T-helper 2 cell treated with Interferon-gamma antibody and Interleukin-4, amounts not matched to agents 100 ng/mL and 5 ng/mL, for 36 hours (primary cell): ENCODE measurements at regions not wholly inside any gene's neighbourhood (a gene's known extent, or its start where the extent isn't known, plus 50 kb on each side); places are given as distances from the start of the nearest gene placed in this dataset.
"Not testable (repeated sequence)": the region's sequence is repeated elsewhere in the genome, so short reads cannot be mapped to it uniquely, and the experiment has no call there.

Experiments used
- intact Hi-C: fragments of 100-400 bp; cut with micrococcal nuclease; formaldehyde crosslinking; loops from one replicate; pipeline ENCODE4 v1.15.1; 2023

GRCh38 chr14:41073544-41073943 lies 533.1 kb upstream of the LRFN5 start:
- intact Hi-C loops, result no loop called here

GRCh38 chr14:41072776-41073175 lies 533.9 kb upstream of the LRFN5 start:
- intact Hi-C loops, result no loop called here

GRCh38 chr14:41071351-41071750 lies 535.3 kb upstream of the LRFN5 start:
- intact Hi-C loops, result no loop called here

- intact Hi-C loops, result no loop called here
Observed at GRCh38 chr14:41062826-41063225, 543.9 kb upstream of the LRFN5 start.

GRCh38 chr14:41055589-41055988 lies 551.1 kb upstream of the LRFN5 start:
- intact Hi-C loops, result no loop called here

- intact Hi-C loops, result no loop called here
Observed at GRCh38 chr14:41051801-41052200, 554.9 kb upstream of the LRFN5 start.

- intact Hi-C loops, result no loop called here
Observed at GRCh38 chr14:41047763-41048162, 558.9 kb upstream of the LRFN5 start.

GRCh38 chr14:41037388-41037787 lies 569.3 kb upstream of the LRFN5 start:
- intact Hi-C loops, result no loop called here

- intact Hi-C loops, result no loop called here
Observed at GRCh38 chr14:41034969-41035368, 571.7 kb upstream of the LRFN5 start.

- intact Hi-C loops, result no loop called here
Observed at GRCh38 chr14:41022932-41023331, 583.7 kb upstream of the LRFN5 start.

GRCh38 chr14:41016213-41016612 lies 590.5 kb upstream of the LRFN5 start:
- intact Hi-C loops, result no loop called here

GRCh38 chr14:41000350-41000749 lies 606.3 kb upstream of the LRFN5 start:
- intact Hi-C loops, result no loop called here

GRCh38 chr14:40989260-40989659 lies 617.4 kb upstream of the LRFN5 start:
- intact Hi-C loops, result no loop called here

- intact Hi-C loops, result no loop called here
Observed at GRCh38 chr14:40987481-40987880, 619.2 kb upstream of the LRFN5 start.

- intact Hi-C loops, result no loop called here
Observed at GRCh38 chr14:40986655-40987054, 620.0 kb upstream of the LRFN5 start.

GRCh38 chr14:40985584-40985983 lies 621.1 kb upstream of the LRFN5 start:
- intact Hi-C loops, result no loop called here

- intact Hi-C loops, result no loop called here
Observed at GRCh38 chr14:40983604-40984003, 623.1 kb upstream of the LRFN5 start.

- intact Hi-C loops, result no loop called here
Observed at GRCh38 chr14:40981247-40981646, 625.4 kb upstream of the LRFN5 start.

- intact Hi-C loops, result not testable (repeated sequence)
Observed at GRCh38 chr14:40960257-40960656, 646.4 kb upstream of the LRFN5 start.

GRCh38 chr14:40955131-40955505 lies 651.6 kb upstream of the LRFN5 start:
- intact Hi-C loops, result no loop called here

GRCh38 chr14:40954448-40955130 lies 652.1 kb upstream of the LRFN5 start:
- intact Hi-C loops, result not testable (repeated sequence)

- intact Hi-C loops, result no loop called here
Observed at GRCh38 chr14:40944521-40944920, 662.2 kb upstream of the LRFN5 start.

- intact Hi-C loops, result no loop called here
Observed at GRCh38 chr14:40936861-40937260, 669.8 kb upstream of the LRFN5 start.

- intact Hi-C loops, result no loop called here
Observed at GRCh38 chr14:40920380-40920779, 686.3 kb upstream of the LRFN5 start.
